ENCODE measurements at regions not wholly inside any gene's neighbourhood (a gene's known extent, or its start where the extent isn't known, plus 50 kb on each side); places are given as distances from the start of the nearest gene placed in this dataset.

DNA sequence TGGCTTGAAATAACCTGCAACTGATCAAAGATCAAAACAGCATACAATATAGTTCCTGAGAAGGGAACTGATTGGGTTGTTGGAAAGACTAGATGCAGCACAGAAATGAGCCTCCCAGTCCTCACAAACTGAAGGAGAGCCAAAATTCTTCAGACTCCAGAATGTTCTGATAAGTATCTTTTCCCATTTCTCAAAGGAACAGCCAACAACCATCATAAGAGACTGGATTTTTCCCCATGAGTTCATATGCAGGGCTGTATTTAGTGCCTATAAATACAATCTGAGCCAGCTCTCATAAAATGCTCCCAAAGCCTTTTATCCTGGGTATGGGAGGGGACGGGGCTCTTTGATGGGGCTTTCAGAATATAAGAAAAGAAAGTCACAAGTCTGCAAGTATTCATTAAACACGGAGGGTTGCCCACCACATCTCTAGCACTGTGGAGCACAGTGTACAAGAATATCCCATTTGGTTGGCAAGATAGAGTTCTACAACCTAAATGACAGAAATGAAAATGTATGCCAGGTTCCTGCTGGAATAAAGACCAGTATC lies 50.7 kb upstream of the LYVE1 start:
- no peaks in the 10 kb centered on the region for H3K9me3 ChIP-seq (ENCODE audit: control extremely low read depth in 1 of 5, control insufficient read depth in 4 of 5, insufficient read depth in 2 of 5, low read depth in 1 of 5, low read length in 4 of 5)
- WGBS (ENCODE audit: insufficient coverage), result 100% methylated on average over 1 of the region's 2 CpGs
- no peak overlapping the region for H3K4me3 ChIP-seq (ENCODE audit: control insufficient read depth in 1 of 7, extremely low read depth in 1 of 7, insufficient read depth in 4 of 7, low read depth in 2 of 7, low read length in 6 of 7)
- no peaks in the 10 kb centered on the region for H3K36me3 ChIP-seq (ENCODE audit: control insufficient read depth in 4 of 4, insufficient read depth in 4 of 4, low read length in 3 of 4)
- ChIA-PET POLR2A (no interaction called here), CTCF (interaction anchor here (0.7 to 2.3 kb wide), 4 partner anchors 17 to 35 kb away, joined by 4 to 8 read pairs (median 5); no protein-coding TSS in a partner anchor)
- no peak overlapping the region for H3K27ac ChIP-seq (ENCODE audit: insufficient read depth in 1 of 2, low read depth in 1 of 2, low read length in 2 of 2, poor library complexity in 1 of 2, severe bottlenecking in 2 of 2)
- no peaks in the 10 kb centered on the region for H3K27me3 ChIP-seq (replicated peaks in 2 of 5; ENCODE audit: control insufficient read depth in 4 of 5, insufficient read depth in 5 of 5, low read length in 4 of 5)
- no peak for DNase-seq
- peaks cover 7 to 21% (median 18%) of the 10 kb centered on the region in 4 experiments for H3K4me1 ChIP-seq (ENCODE audit: control extremely low read depth in 1 of 4, control insufficient read depth in 4 of 4, insufficient read depth in 4 of 4, low read length in 3 of 4)

DNA sequence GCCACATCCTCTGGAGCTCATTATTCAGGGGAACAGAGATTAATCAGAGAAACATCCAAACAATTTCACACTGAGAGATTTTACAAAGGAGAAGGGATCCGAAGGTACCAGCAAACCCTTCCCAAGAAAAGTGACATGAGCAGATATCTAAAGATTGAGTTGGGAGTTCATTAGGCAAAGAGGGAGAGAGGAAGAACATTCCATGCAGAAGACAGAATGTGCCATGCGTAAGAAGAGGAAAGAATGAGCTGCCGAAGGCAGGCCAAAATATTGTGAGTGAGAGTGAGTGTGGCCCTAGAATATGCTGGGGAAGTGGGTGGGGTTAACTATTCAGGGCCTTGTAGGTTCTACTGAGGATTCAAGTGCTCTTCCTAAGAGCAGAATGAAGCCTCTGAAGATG lies 50.0 kb upstream of the LYVE1 start:
- H3K4me3 ChIP-seq (ENCODE audit: control insufficient read depth in 1 of 7, extremely low read depth in 1 of 7, insufficient read depth in 4 of 7, low read depth in 2 of 7, low read length in 6 of 7), result no peak overlapping the region
- H3K9me3 ChIP-seq (ENCODE audit: control extremely low read depth in 1 of 5, control insufficient read depth in 4 of 5, insufficient read depth in 2 of 5, low read depth in 1 of 5, low read length in 4 of 5), result no peaks in the 10 kb centered on the region
- H3K36me3 ChIP-seq (ENCODE audit: control insufficient read depth in 4 of 4, insufficient read depth in 4 of 4, low read length in 3 of 4), result no peaks in the 10 kb centered on the region
- CTCF ChIA-PET, result interaction anchor here (0.6 to 2.3 kb wide), 7 partner anchors 8 to 83 kb away, joined by 3 to 8 read pairs (median 4); no protein-coding TSS in a partner anchor
- no peak overlapping the region for H3K27ac ChIP-seq (ENCODE audit: insufficient read depth in 1 of 2, low read depth in 1 of 2, low read length in 2 of 2, poor library complexity in 1 of 2, severe bottlenecking in 2 of 2)
- no peak for DNase-seq
- WGBS (ENCODE audit: insufficient coverage), result 100% methylated on average over 2 of the region's 3 CpGs
- peaks cover 7 to 14% (median 11%) of the 10 kb centered on the region in 4 experiments for H3K4me1 ChIP-seq (ENCODE audit: control extremely low read depth in 1 of 4, control insufficient read depth in 4 of 4, insufficient read depth in 4 of 4, low read length in 3 of 4)
- no peaks in the 10 kb centered on the region for H3K27me3 ChIP-seq (replicated peaks in 2 of 5; ENCODE audit: control insufficient read depth in 4 of 5, insufficient read depth in 5 of 5, low read length in 4 of 5)
- POLR2A ChIA-PET, result no interaction called here

All from common myeloid progenitor, CD34-positive (primary cell).